Mucosa of descending colon (tissue), 3 donors: ENCODE measurements at regions not wholly inside any gene's neighbourhood (a gene's known extent, or its start where the extent isn't known, plus 50 kb on each side); places are given as distances from the start of the nearest gene placed in this dataset.

Experiments
- ATAC-seq: fragments of 200-7000 bp; cut with Tn5 transposase; one replicate; pipeline ENCODE4 v1.9.1; 2020; ENCODE audit warnings: mild to moderate bottlenecking, moderate library complexity
- DNase-seq, 3 donors: peaks; one replicate each; pipeline ENCODE4 v3.0.0-alpha.2; 2020
- H3K36me3 ChIP-seq: fragments of 200-600 bp; one replicate; pipeline ENCODE4 v1.8.0; 2021; ENCODE audit warnings: low read depth, mild to moderate bottlenecking
- H3K4me1 ChIP-seq: fragments of 200-600 bp; one replicate; pipeline ENCODE4 v1.8.0; 2021; ENCODE audit warnings: low read depth, mild to moderate bottlenecking
- H3K4me3 ChIP-seq: fragments of 200-600 bp; one replicate; pipeline ENCODE4 v1.8.0; 2021; ENCODE audit warnings: mild to moderate bottlenecking
- H3K9me3 ChIP-seq: fragments of 200-600 bp; one replicate; pipeline ENCODE4 v1.8.0; 2021; ENCODE audit warnings: mild to moderate bottlenecking
- CTCF ChIP-seq: fragments of 200-600 bp; IDR thresholded peaks from one replicate; pipeline ENCODE4 v1.8.0; 2022; ENCODE audit warnings: antibody characterized with exemption, mild to moderate bottlenecking
- intact Hi-C, 2 donors: fragments of 100-400 bp; cut with DNase I in 1 of 2; cut with micrococcal nuclease in 1 of 2; formaldehyde crosslinking; loops; one replicate each; pipeline versions ENCODE4 v1.11.0 to v1.11.1; 2022; cut with DNase I, micrococcal nuclease
- donor health status: DM: no; HTN: no; CAD: no; lungs with moderate emphysema.
- donor health status: DM: no; HTN: no; CAD: no.
- donor health status: DM: no; HTN: yes; CAD: no.

DNA sequence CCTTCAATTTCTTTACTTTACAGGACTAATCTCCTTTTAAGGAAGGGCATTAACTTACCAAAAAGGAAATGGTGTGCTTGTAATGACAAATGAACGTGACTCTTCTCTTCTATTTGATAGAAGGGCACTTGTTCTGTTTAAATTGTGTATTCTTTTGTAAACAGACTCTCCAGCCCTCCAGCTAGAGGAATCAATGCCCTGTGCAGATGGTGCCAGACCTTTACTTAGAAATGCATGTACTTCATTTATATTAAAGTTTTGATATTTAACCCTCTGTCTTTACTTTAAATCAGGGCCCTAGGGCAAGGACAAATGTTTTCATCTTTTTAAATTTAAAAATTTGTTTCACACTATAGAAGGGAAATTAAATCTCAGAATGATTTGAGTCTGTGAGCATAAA is 355.1 kb downstream of the GBE1 start:
- ATAC-seq (no peak), DNase-seq (no peak)
- Histone ChIP-seq H3K36me3 (no peaks in the 10 kb centered on the region), H3K4me3 (no peak overlapping the region), H3K4me1 (no peaks in the 10 kb centered on the region), H3K9me3 (no peaks in the 10 kb centered on the region)
- intact Hi-C loops, result no loop called here
- TF ChIP-seq CTCF, result no peak

GRCh38 chr3:81395739-81396513 is 365.5 kb downstream of the GBE1 start:
- DNase-seq (no peak), ATAC-seq (no peak)
- no peaks in the 10 kb centered on the region for H3K9me3 ChIP-seq
- no peaks in the 10 kb centered on the region for H3K36me3 ChIP-seq
- no peaks in the 10 kb centered on the region for H3K4me1 ChIP-seq
- TF ChIP-seq CTCF, result no peak
- intact Hi-C loops, result no loop called here
- H3K4me3 ChIP-seq, result no peak overlapping the region

GRCh38 chr3:81394651-81395524 is 366.6 kb downstream of the GBE1 start:
- no peaks in the 10 kb centered on the region for H3K4me1 ChIP-seq
- no peak for TF ChIP-seq CTCF
- H3K4me3 ChIP-seq, result no peak overlapping the region
- intact Hi-C loops, result no loop called here
- H3K9me3 ChIP-seq, result no peaks in the 10 kb centered on the region
- H3K36me3 ChIP-seq, result no peaks in the 10 kb centered on the region
- no peak for ATAC-seq
- DNase-seq, result no peak

DNA sequence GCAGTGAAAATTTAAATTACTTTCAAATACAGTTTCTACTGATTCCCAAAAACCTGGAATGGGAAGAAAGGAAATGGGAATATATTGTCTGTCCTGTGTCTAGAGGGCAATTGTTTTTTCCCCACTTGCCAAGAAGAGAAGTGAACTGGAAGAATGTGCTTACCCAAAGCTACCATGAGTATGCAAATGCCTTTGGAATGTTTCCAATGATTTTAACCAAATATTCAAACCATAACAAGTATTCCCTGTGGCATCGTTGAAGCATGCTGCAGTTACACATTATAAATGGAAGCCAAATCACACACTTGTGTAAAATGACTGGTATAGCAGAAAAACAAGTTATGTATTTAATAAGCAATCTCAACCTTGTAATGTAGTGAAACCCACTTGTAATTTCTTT is 368.2 kb downstream of the GBE1 start:
- Histone ChIP-seq H3K36me3 (no peaks in the 10 kb centered on the region), H3K4me1 (no peaks in the 10 kb centered on the region), H3K9me3 (no peaks in the 10 kb centered on the region), H3K4me3 (no peak overlapping the region)
- no peak for TF ChIP-seq CTCF
- DNase-seq (no peak), ATAC-seq (no peak)
- intact Hi-C loops, result no loop called here

DNA sequence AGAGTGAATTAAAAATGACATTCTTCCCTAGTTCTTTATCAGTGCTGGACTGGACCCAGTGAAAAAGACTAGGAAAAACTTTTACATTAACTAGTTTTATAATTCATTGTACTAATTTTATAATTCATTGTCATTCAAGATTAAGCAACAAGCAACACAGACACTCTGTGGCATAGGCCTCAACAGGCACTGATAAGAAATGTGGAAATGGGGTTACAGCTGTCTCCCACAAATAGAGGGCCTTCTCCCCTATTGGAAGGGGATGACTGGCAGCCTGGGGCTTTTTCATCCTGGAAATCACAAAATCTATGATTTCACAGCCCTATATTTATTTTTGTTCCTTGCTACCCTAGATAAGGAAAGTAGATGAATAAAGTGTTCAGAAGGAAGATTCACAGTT is 370.6 kb downstream of the GBE1 start:
- H3K4me1 ChIP-seq, result no peaks in the 10 kb centered on the region
- H3K36me3 ChIP-seq, result no peaks in the 10 kb centered on the region
- intact Hi-C loops, result no loop called here
- ATAC-seq (no peak), DNase-seq (no peak)
- TF ChIP-seq CTCF, result no peak
- no peak overlapping the region for H3K4me3 ChIP-seq
- no peaks in the 10 kb centered on the region for H3K9me3 ChIP-seq
